K562 (cell line): ENCODE measurements at regions not wholly inside any gene's neighbourhood (a gene's known extent, or its start where the extent isn't known, plus 50 kb on each side); places are given as distances from the start of the nearest gene placed in this dataset.

Source experiments
- CHCHD3 ChIP-seq: fragments of 250-450 bp; sonication (Bioruptor Pico); IDR thresholded peaks from 2 replicates; pipeline ENCODE4 v2.1.2; 2022; ENCODE audit warnings: mild to moderate bottlenecking
- CTCF ChIP-seq, 3 experiments: IDR thresholded peaks in 2 of 3; conservative IDR thresholded peaks in 1 of 3; 2 replicates each; pipeline ENCODE4 v1.5.1; 2011 to 2012; ENCODE audit warnings: low read length in 3 of 3, mild to moderate bottlenecking in 3 of 3, control low read depth in 2 of 3, improper control_type of control experiment in 1 of 3, inconsistent platforms in 1 of 3, low read depth in 1 of 3, mixed read lengths in 1 of 3, moderate library complexity in 1 of 3; ENCODE audit not compliant: insufficient read depth in 2 of 3
- KLF13 ChIP-seq: fragments of 450-650 bp; IDR thresholded peaks from 2 replicates; pipeline ENCODE4 v1.6.1; 2016; ENCODE audit warnings: missing genetic modification characterization, low read depth, mild to moderate bottlenecking, missing compliant biosample characterization, moderate library complexity, borderline replicate concordance
- MYNN ChIP-seq, 2 experiments: sonication (generic); formaldehyde crosslinking in 1 of 2; IDR thresholded peaks; 2 replicates each; pipeline versions ENCODE4 v1.5.0 to v1.6.1; 2016 to 2020; ENCODE audit warnings: antibody characterized with exemption in 1 of 2, missing genetic modification reagents in 1 of 2
- SETDB1 ChIP-seq: IDR thresholded peaks from one replicate; pipeline ENCODE4 v1.6.1; 2012; ENCODE audit warnings: low read length, control low read depth, inconsistent platforms
- SMARCC2 ChIP-seq: fragments of 450-650 bp; IDR thresholded peaks from 2 replicates; pipeline ENCODE4 v1.6.1; 2017; ENCODE audit warnings: antibody characterized with exemption, moderate library complexity, mild to moderate bottlenecking, low read depth
- ZNF175 ChIP-seq: fragments of 200-800 bp; sonication (Bioruptor generic); IDR thresholded peaks from 2 replicates; pipeline ENCODE4 v1.6.1; 2016; ENCODE audit warnings: low read depth, mild to moderate bottlenecking, missing genetic modification characterization, missing compliant biosample characterization

- TF ChIP-seq CTCF (IDR thresholded peaks at IDR 0.05 in 2 of 3, conservative IDR thresholded peaks at IDR 0.05 in 1 of 3; ENCODE audit: insufficient read depth in 2 of 3, low read depth in 1 of 3, low read length in 3 of 3) (no peak), SETDB1 (no peak), ZNF175 (CRISPR knock-in tag) (no peak), CHCHD3 (CRISPR knock-in tag) (no peak), SMARCC2 (no peak), MYNN (IDR thresholded peaks at IDR 0.05) (no peak), MYNN (CRISPR knock-in tag; IDR thresholded peaks at IDR 0.05) (no peak), KLF13 (tag) (no peak)
Observed at GRCh38 chr2:145059914-145060313, 540.0 kb upstream of the ZEB2 start.
